ENCODE measurements at regions not wholly inside any gene's neighbourhood (a gene's known extent, or its start where the extent isn't known, plus 50 kb on each side); places are given as distances from the start of the nearest gene placed in this dataset.

DNA sequence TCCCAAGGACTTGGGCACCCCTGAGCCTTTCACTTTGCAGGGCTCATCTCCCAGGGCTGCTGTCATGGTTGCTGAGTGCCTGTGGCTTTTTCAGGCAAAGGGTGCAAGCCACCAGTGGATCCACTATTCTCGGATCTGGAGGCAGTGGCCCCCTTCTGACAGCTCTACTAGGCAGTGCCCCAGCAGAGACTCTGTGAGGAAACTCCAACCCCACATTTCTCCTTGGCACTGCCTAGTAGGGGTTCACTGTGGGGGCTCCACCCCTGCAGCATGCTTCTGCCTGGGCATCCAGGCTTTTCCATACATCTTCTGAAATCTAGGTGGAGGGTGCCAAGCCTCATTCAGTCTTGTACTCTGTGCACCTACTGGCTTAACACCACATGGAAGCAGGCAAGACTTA, 675.0 kb upstream of the MBL2 start:
- Histone ChIP-seq H4K20me1 (ENCODE audit: insufficient read depth) (no peaks in the 10 kb centered on the region), H3K4me2 (ENCODE audit: low read length) (no peak overlapping the region), H3K9me3 (ENCODE audit: control insufficient read depth in 1 of 2, insufficient read depth in 1 of 2, low read depth in 1 of 2, low read length in 2 of 2) (peaks cover 16 to 24% of the 10 kb centered on the region in 2 experiments; a peak in 2 of 4 replicates), H3K9me2 (ENCODE audit: insufficient read depth) (no peaks in the 10 kb centered on the region), H3K79me2 (ENCODE audit: insufficient read depth, low read length) (no peaks in the 10 kb centered on the region), H3K9ac (ENCODE audit: low read length) (no peak overlapping the region), H3K36me3 (ENCODE audit: control insufficient read depth in 1 of 2, insufficient read depth in 2 of 2, low read length in 2 of 2) (no peaks in the 10 kb centered on the region), H3K4me1 (ENCODE audit: control insufficient read depth in 1 of 2, insufficient read depth in 2 of 2, low read length in 2 of 2) (no peaks in the 10 kb centered on the region), H2AFZ (ENCODE audit: low read depth, low read length, poor library complexity, severe bottlenecking) (no peak overlapping the region), H3K4me3 (replicated peaks in 1 of 2; ENCODE audit: low read depth in 1 of 2, low read length in 2 of 2) (no peak overlapping the region), H3K27me3 (ENCODE audit: insufficient read depth, low read length) (no peaks in the 10 kb centered on the region), H3K27ac (ENCODE audit: low read depth, low read length) (no peak overlapping the region)
- intact Hi-C loops (cut with micrococcal nuclease), result no loop called here
- ChIA-PET CTCF (no interaction called here), POLR2A (no interaction called here), RAD21 (ENCODE audit: low non-redundant PET in 1 of 2, low total read pairs in 2 of 2, uncharacterized antibody in 2 of 2, unreplicated experiment in 2 of 2) (no interaction called here)
- BruUV-seq (replicated peaks), result no TSS peak
- ATAC-seq (no peak), DNase-seq (ENCODE audit: low read depth, low spot score) (no peak)
- no peak for TF ChIP-seq EZH2phosphoT487 (IDR thresholded peaks at IDR 0.05; ENCODE audit: borderline replicate concordance)
- TF ChIP-seq, protein P1, sequence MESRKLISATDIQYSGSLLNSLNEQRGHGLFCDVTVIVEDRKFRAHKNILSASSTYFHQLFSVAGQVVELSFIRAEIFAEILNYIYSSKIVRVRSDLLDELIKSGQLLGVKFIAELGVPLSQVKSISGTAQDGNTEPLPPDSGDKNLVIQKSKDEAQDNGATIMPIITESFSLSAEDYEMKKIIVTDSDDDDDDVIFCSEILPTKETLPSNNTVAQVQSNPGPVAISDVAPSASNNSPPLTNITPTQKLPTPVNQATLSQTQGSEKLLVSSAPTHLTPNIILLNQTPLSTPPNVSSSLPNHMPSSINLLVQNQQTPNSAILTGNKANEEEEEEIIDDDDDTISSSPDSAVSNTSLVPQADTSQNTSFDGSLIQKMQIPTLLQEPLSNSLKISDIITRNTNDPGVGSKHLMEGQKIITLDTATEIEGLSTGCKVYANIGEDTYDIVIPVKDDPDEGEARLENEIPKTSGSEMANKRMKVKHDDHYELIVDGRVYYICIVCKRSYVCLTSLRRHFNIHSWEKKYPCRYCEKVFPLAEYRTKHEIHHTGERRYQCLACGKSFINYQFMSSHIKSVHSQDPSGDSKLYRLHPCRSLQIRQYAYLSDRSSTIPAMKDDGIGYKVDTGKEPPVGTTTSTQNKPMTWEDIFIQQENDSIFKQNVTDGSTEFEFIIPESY (IDR thresholded peaks at IDR 0.05; ENCODE audit: extremely low read depth, insufficient replicate concordance, low read length), result no peak
- TF ChIP-seq, protein P2, sequence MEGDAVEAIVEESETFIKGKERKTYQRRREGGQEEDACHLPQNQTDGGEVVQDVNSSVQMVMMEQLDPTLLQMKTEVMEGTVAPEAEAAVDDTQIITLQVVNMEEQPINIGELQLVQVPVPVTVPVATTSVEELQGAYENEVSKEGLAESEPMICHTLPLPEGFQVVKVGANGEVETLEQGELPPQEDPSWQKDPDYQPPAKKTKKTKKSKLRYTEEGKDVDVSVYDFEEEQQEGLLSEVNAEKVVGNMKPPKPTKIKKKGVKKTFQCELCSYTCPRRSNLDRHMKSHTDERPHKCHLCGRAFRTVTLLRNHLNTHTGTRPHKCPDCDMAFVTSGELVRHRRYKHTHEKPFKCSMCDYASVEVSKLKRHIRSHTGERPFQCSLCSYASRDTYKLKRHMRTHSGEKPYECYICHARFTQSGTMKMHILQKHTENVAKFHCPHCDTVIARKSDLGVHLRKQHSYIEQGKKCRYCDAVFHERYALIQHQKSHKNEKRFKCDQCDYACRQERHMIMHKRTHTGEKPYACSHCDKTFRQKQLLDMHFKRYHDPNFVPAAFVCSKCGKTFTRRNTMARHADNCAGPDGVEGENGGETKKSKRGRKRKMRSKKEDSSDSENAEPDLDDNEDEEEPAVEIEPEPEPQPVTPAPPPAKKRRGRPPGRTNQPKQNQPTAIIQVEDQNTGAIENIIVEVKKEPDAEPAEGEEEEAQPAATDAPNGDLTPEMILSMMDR (IDR thresholded peaks at IDR 0.05 in 2 of 3, conservative IDR thresholded peaks at IDR 0.05 in 1 of 3; ENCODE audit: borderline replicate concordance in 1 of 3, insufficient read depth in 1 of 3, low read depth in 2 of 3, low read length in 2 of 3), result no peak
- TF ChIP-seq, protein P3, sequence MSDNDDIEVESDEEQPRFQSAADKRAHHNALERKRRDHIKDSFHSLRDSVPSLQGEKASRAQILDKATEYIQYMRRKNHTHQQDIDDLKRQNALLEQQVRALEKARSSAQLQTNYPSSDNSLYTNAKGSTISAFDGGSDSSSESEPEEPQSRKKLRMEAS (IDR thresholded peaks at IDR 0.05), result no peak
- no peak for TF ChIP-seq ELF1 (IDR thresholded peaks at IDR 0.05; ENCODE audit: borderline replicate concordance, low read depth)
- TF ChIP-seq RAD21 (IDR thresholded peaks at IDR 0.05; ENCODE audit: low read depth), result no peak
- no peak for TF ChIP-seq ZFX (IDR thresholded peaks at IDR 0.05)
